ENCODE measurements at regions not wholly inside any gene's neighbourhood (a gene's known extent, or its start where the extent isn't known, plus 50 kb on each side); places are given as distances from the start of the nearest gene placed in this dataset.
"Not testable (repeated sequence)": the region's sequence is repeated elsewhere in the genome, so short reads cannot be mapped to it uniquely, and the experiment has no call there.

GRCh38 chr16:35596467-35596866, 2137.1 kb downstream of the TP53TG3F start:
- no peak for TF ChIP-seq CTCF (IDR thresholded peaks at IDR 0.05; ENCODE audit: insufficient read depth, low read length, missing control alignments)
- DNase-seq (ENCODE audit: low read depth, low spot score), result no peak
- no peak overlapping the region for H3K4me3 ChIP-seq (ENCODE audit: low read depth, low read length)
- POLR2A ChIA-PET, result no interaction called here
- CTCF ChIA-PET, result no interaction called here

- no peak for TF ChIP-seq CTCF (IDR thresholded peaks at IDR 0.05; ENCODE audit: insufficient read depth, low read length, missing control alignments)
- POLR2A ChIA-PET, result no interaction called here
- H3K4me3 ChIP-seq (ENCODE audit: low read depth, low read length), result no peak overlapping the region
- DNase-seq (ENCODE audit: low read depth, low spot score), result no peak
- CTCF ChIA-PET, result no interaction called here
Observed at GRCh38 chr16:35598696-35599332, 2139.4 kb downstream of the TP53TG3F start.

GRCh38 chr16:35599429-35600160, 2140.2 kb downstream of the TP53TG3F start:
- no peak overlapping the region for H3K4me3 ChIP-seq (ENCODE audit: low read depth, low read length)

GRCh38 chr16:35600161-35600555, 2140.7 kb downstream of the TP53TG3F start:
- DNase-seq (ENCODE audit: low read depth, low spot score); POLR2A ChIA-PET; CTCF ChIA-PET; H3K4me3 ChIP-seq (ENCODE audit: low read depth, low read length): not testable (repeated sequence)

More at GRCh38 chr16:35599429-35600160, 2140.2 kb downstream of the TP53TG3F start:
- ChIA-PET CTCF (no interaction called here), POLR2A (no interaction called here)
- DNase-seq (ENCODE audit: low read depth, low spot score), result no peak
- TF ChIP-seq CTCF (IDR thresholded peaks at IDR 0.05; ENCODE audit: insufficient read depth, low read length, missing control alignments), result no peak

GRCh38 chr16:35602116-35602515, 2142.7 kb downstream of the TP53TG3F start:
- no peak for DNase-seq (ENCODE audit: low read depth, low spot score)
- CTCF ChIA-PET, result no interaction called here
- POLR2A ChIA-PET, result no interaction called here
- H3K4me3 ChIP-seq (ENCODE audit: low read depth, low read length), result no peak overlapping the region
- TF ChIP-seq CTCF (IDR thresholded peaks at IDR 0.05; ENCODE audit: insufficient read depth, low read length, missing control alignments), result no peak

- CTCF ChIA-PET; H3K4me3 ChIP-seq (ENCODE audit: low read depth, low read length); DNase-seq (ENCODE audit: low read depth, low spot score); POLR2A ChIA-PET: not testable (repeated sequence)
Observed at GRCh38 chr16:35603371-35603770, 2144.0 kb downstream of the TP53TG3F start.

GRCh38 chr16:35605921-35606320, 2146.5 kb downstream of the TP53TG3F start:
- POLR2A ChIA-PET, result no interaction called here

GRCh38 chr16:35614883-35615282, 2155.5 kb downstream of the TP53TG3F start:
- H3K4me3 ChIP-seq (ENCODE audit: low read depth, low read length); DNase-seq (ENCODE audit: low read depth, low spot score); POLR2A ChIA-PET; CTCF ChIA-PET: not testable (repeated sequence)

More at GRCh38 chr16:35605921-35606320, 2146.5 kb downstream of the TP53TG3F start:
- no peak for TF ChIP-seq CTCF (IDR thresholded peaks at IDR 0.05; ENCODE audit: insufficient read depth, low read length, missing control alignments)
- DNase-seq (ENCODE audit: low read depth, low spot score), result no peak
- CTCF ChIA-PET, result no interaction called here
- no peak overlapping the region for H3K4me3 ChIP-seq (ENCODE audit: low read depth, low read length)

GRCh38 chr16:35619176-35619575, 2159.8 kb downstream of the TP53TG3F start:
- H3K4me3 ChIP-seq (ENCODE audit: low read depth, low read length); DNase-seq (ENCODE audit: low read depth, low spot score); POLR2A ChIA-PET; CTCF ChIA-PET: not testable (repeated sequence)

Measured in AG04449 (cell line).